H1 (cell line): ENCODE measurements at regions not wholly inside any gene's neighbourhood (a gene's known extent, or its start where the extent isn't known, plus 50 kb on each side); places are given as distances from the start of the nearest gene placed in this dataset.

Experiments
- CBX5 ChIP-seq: fragments of 300-800, 300-1000 bp; sonication (generic); IDR thresholded peaks from 2 replicates; pipeline ENCODE4 v1.7.1; 2016; ENCODE audit warnings: antibody characterized with exemption, low read length, low read depth
- CBX8 ChIP-seq: fragments of 300-800, 300-1000 bp; sonication (generic); IDR thresholded peaks from 2 replicates; pipeline ENCODE4 v1.7.1; 2016; ENCODE audit warnings: low read depth, low read length, borderline replicate concordance
- HDAC2 ChIP-seq, 2 experiments: fragments of 300-600 bp in 1 of 2; sonication (generic) in 1 of 2; IDR thresholded peaks; 2 replicates each; pipeline ENCODE4 v1.6.1; 2011 to 2012; ENCODE audit warnings: low read depth in 2 of 2, low read length in 2 of 2, mild to moderate bottlenecking in 2 of 2, moderate library complexity in 2 of 2, borderline replicate concordance in 1 of 2, inconsistent platforms in 1 of 2
- JUND ChIP-seq: IDR thresholded peaks from 2 replicates; pipeline ENCODE4 v1.6.1; 2011; ENCODE audit warnings: mild to moderate bottlenecking, improper control_type of control experiment, low read length
- KDM4A ChIP-seq: IDR thresholded peaks from one replicate; pipeline ENCODE4 v1.7.1; 2012; ENCODE audit warnings: low read depth, mild to moderate bottlenecking, moderate library complexity, low read length, inconsistent platforms; ENCODE audit not compliant: severe bottlenecking
- KDM5A ChIP-seq: fragments of 200-600 bp; IDR thresholded peaks from 2 replicates; pipeline ENCODE4 v1.7.1; 2012; ENCODE audit warnings: mild to moderate bottlenecking, low read length, inconsistent platforms, mixed read lengths
- RAD21 ChIP-seq, 2 experiments: IDR thresholded peaks in 1 of 2; conservative IDR thresholded peaks in 1 of 2; 2 replicates each; pipeline ENCODE4 v1.6.1; 2011; ENCODE audit warnings: low read depth in 2 of 2, low read length in 2 of 2, improper control_type of control experiment in 1 of 2, inconsistent platforms in 1 of 2, mild to moderate bottlenecking in 1 of 2, moderate library complexity in 1 of 2
- RXRA ChIP-seq: IDR thresholded peaks from 2 replicates; pipeline ENCODE4 v1.6.1; 2011; ENCODE audit warnings: low read depth, mild to moderate bottlenecking, low read length, moderate library complexity; ENCODE audit not compliant: insufficient read depth
- SAP30 ChIP-seq: fragments of 300-600 bp; sonication (generic); IDR thresholded peaks from 2 replicates; pipeline ENCODE4 v1.7.1; 2012; ENCODE audit warnings: low read length, moderate library complexity, mild to moderate bottlenecking, inconsistent platforms; ENCODE audit not compliant: insufficient read depth, insufficient replicate concordance
- SIN3A ChIP-seq, 2 experiments: IDR thresholded peaks in 1 of 2; conservative IDR thresholded peaks in 1 of 2; 2 replicates each; pipeline ENCODE4 v1.6.1; 2011 to 2012; ENCODE audit warnings: low read length in 2 of 2, improper control_type of control experiment in 1 of 2, low read depth in 1 of 2, mild to moderate bottlenecking in 1 of 2
- SIX5 ChIP-seq: IDR thresholded peaks from 2 replicates; pipeline ENCODE4 v1.6.1; 2011; ENCODE audit warnings: mild to moderate bottlenecking, low read depth, low read length
- SP4 ChIP-seq: IDR thresholded peaks from 2 replicates; pipeline ENCODE4 v1.6.1; 2012; ENCODE audit warnings: low read length, inconsistent platforms
- TCF12 ChIP-seq: IDR thresholded peaks from 2 replicates; pipeline ENCODE4 v1.6.1; 2011; ENCODE audit warnings: low read depth, mild to moderate bottlenecking, low read length
- YY1 ChIP-seq: IDR thresholded peaks from 2 replicates; pipeline ENCODE4 v1.6.1; 2011; ENCODE audit warnings: low read depth, mild to moderate bottlenecking, low read length
- TF ChIP-seq, protein P1 (sequence below): IDR thresholded peaks from 2 replicates; pipeline ENCODE4 v1.6.1; 2012; ENCODE audit warnings: inconsistent platforms

DNA sequence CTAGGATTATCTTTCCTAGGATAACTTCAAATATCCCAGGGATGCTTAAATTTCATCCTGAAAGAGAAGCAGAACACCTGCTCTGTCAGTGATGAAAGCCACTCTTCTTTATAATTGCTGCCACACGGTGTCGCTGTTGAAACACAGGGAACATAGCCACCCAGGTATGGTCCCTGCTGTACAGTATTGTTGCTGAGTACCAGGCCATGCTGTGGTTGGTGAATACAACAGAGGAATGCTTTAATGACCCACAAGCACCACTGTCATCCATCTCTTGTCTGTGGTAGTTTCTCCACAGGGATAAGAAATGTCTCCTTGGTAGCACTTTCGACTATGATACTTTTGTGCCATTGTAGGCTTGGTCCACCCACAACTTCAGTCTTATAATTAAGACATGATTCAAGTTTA lies 70.6 kb upstream of the STARD3NL start (continued):
- no peak for TF ChIP-seq TCF12
- TF ChIP-seq CBX8 = no peak
- no peak for TF ChIP-seq KDM4A
- no peak for TF ChIP-seq SIN3A (conservative IDR thresholded peaks at IDR 0.05 in 1 of 2, IDR thresholded peaks at IDR 0.05 in 1 of 2; ENCODE audit: low read depth in 1 of 2, low read length in 2 of 2)
- TF ChIP-seq, protein P1, sequence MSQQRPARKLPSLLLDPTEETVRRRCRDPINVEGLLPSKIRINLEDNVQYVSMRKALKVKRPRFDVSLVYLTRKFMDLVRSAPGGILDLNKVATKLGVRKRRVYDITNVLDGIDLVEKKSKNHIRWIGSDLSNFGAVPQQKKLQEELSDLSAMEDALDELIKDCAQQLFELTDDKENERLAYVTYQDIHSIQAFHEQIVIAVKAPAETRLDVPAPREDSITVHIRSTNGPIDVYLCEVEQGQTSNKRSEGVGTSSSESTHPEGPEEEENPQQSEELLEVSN = no peak
- 0 out of 2 replicates have a peak, but pooled peaks have one; percentile 31 for TF ChIP-seq YY1
- TF ChIP-seq HDAC2 (IDR thresholded peaks at IDR 0.05; ENCODE audit: borderline replicate concordance in 1 of 2, low read depth in 2 of 2, low read length in 2 of 2) = no peak
- TF ChIP-seq SAP30 = no peak
- no peak for TF ChIP-seq CBX5
- no peak for TF ChIP-seq KDM5A
- no peak for TF ChIP-seq SP4
- TF ChIP-seq RXRA = no peak
- TF ChIP-seq RAD21 (IDR thresholded peaks at IDR 0.05 in 1 of 2, conservative IDR thresholded peaks at IDR 0.05 in 1 of 2; ENCODE audit: low read depth in 2 of 2, low read length in 2 of 2) = peak; percentile 90 to 91
- no peak for TF ChIP-seq JUND
- TF ChIP-seq SIX5 = no peak
